Naive B cell (primary cell): ENCODE measurements at regions not wholly inside any gene's neighbourhood (a gene's known extent, or its start where the extent isn't known, plus 50 kb on each side); places are given as distances from the start of the nearest gene placed in this dataset.
"Not testable (repeated sequence)": the region's sequence is repeated elsewhere in the genome, so short reads cannot be mapped to it uniquely, and the experiment has no call there.

Experiments
- ATAC-seq, 2 donors: fragments of 150-1000 bp; cut with Tn5 transposase; 2 replicates each; pipeline ENCODE4 v1.10.0; 2021; ENCODE audit warnings: low read depth in 2 of 2, mild to moderate bottlenecking in 2 of 2, moderate library complexity in 2 of 2
- DNase-seq: peaks from one replicate; pipeline ENCODE4 v3.0.0; 2022
- H3K27ac Mint-ChIP-seq, 6 donors: one replicate each; pipeline ENCODE4 v1.8.0; 2020 to 2022; ENCODE audit warnings: mild to moderate bottlenecking in 6 of 6, mixed read lengths in 6 of 6, moderate library complexity in 5 of 6, inconsistent platforms in 2 of 6
- H3K27me3 Mint-ChIP-seq, 3 donors: one replicate each; pipeline ENCODE4 v1.8.0; 2021 to 2022; ENCODE audit warnings: mixed read lengths in 3 of 3, mild to moderate bottlenecking in 1 of 3
- H3K36me3 Mint-ChIP-seq, 2 donors: one replicate each; pipeline ENCODE4 v1.8.0; 2020 to 2022; ENCODE audit warnings: mixed read lengths in 2 of 2, inconsistent platforms in 1 of 2, mild to moderate bottlenecking in 1 of 2
- H3K4me1 Mint-ChIP-seq, 3 donors: one replicate each; pipeline ENCODE4 v1.8.0; 2020 to 2022; ENCODE audit warnings: mixed read lengths in 3 of 3, inconsistent platforms in 1 of 3, mild to moderate bottlenecking in 1 of 3, moderate library complexity in 1 of 3
- H3K4me3 Mint-ChIP-seq, 8 donors: one replicate each; pipeline ENCODE4 v1.8.0; 2020 to 2022; ENCODE audit warnings: mild to moderate bottlenecking in 8 of 8, mixed read lengths in 8 of 8, moderate library complexity in 8 of 8, inconsistent platforms in 2 of 8
- H3K9me3 Mint-ChIP-seq, 7 donors: one replicate each; pipeline ENCODE4 v1.8.0; 2020 to 2022; ENCODE audit warnings: mixed read lengths in 7 of 7, mild to moderate bottlenecking in 5 of 7, inconsistent platforms in 2 of 7, moderate library complexity in 1 of 7

DNA sequence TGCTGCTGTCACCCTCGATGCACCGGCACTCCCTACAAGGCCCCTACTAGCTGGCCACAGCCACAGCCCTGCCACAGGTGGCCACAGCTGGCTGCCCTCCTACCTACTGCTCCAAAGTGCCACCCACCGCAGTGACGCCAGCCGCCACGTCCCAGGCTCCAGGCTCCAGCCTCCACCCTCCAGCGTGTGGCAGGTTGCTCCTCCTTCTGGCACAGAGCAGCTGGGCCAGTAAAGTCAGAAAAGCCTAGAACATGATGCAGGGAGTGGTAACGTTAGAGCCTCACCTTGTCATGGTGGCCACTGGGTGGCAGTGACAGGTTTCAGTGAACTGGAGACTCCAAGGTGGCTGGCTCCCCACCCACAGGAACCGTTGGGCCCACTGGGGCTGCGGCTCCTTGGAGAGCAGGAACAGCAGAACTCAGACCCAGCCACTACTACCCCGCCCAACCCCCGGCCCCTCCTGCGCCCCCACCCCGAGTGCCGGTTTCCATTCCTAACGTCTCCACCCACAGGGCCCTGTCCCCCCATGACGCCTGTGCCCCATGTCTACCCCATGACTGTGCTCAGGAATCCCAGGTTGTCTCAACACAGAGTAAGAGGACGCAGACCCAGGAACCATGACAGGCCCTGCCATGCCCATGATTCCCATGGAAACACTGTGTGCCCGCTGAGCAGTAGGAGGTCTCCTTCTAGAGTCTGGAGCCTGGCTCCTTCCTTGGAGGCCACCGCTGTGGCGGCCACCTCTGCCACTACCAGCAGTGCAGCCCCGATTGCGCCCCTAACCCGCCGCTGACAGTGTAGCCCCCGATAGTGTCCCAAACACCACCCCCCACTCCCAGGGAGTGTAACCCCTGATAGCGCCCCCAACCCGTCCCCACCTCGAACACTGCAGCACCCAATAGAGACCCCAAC is 52.3 kb upstream of the ZNF33B start:
- ATAC-seq = no peak
- DNase-seq = no peak
- peak overlapping the region in 1 of 8 donors; percentile 62 for H3K4me3 Mint-ChIP-seq
- H3K27ac Mint-ChIP-seq = no peak overlapping the region
- H3K9me3 Mint-ChIP-seq = peaks cover 0 to 2% (median 0%) of the 10 kb centered on the region in 7 donors
- H3K4me1 Mint-ChIP-seq = no peaks in the 10 kb centered on the region
- H3K27me3 Mint-ChIP-seq = peaks cover 0 to 4% (median 0%) of the 10 kb centered on the region in 3 donors
- no peaks in the 10 kb centered on the region for H3K36me3 Mint-ChIP-seq

DNA sequence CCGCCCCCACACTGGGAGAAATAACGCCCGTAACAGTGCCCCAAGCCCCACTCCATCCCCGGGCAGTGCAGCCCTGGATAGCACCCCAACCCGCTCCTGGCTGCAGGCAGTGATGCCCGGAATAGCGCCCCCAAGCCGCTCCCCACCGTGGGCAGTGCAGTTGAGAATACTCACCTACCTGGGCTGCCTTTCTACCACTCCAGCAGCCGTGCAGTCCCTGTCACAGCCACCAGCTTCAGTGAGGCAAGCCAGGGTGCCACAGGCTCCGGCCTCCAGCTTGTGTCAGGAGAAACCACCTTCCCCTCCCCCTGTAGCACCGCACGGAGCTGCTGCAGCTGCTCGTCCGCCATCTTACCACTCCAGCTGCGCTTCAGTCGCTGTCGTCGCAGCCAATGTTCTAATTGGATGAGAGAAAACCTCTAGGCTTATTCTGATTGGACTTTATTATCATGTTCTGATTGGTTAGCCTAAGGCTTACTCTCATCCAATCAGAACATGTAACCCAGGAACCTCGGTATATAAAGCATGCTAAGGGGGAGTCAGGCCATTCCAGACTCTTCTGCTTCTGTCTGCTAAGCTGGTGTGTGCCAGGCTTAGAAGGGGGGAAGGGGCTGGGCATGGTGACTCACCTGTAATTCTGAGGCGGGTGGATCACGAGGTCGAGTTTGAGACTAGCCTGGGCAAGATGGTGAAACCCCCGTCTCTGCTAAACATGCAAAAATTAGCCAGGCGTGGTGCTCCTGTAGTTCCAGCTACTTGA is 53.2 kb upstream of the ZNF33B start:
- Mint-ChIP-seq H3K9me3 (peaks cover 0 to 2% (median 0%) of the 10 kb centered on the region in 7 donors), H3K4me1 (no peaks in the 10 kb centered on the region), H3K4me3 (no peak overlapping the region), H3K27ac (no peak overlapping the region), H3K27me3 (peaks cover 0 to 4% (median 0%) of the 10 kb centered on the region in 3 donors), H3K36me3 (no peaks in the 10 kb centered on the region)
- DNase-seq = no peak
- no peak for ATAC-seq

DNA sequence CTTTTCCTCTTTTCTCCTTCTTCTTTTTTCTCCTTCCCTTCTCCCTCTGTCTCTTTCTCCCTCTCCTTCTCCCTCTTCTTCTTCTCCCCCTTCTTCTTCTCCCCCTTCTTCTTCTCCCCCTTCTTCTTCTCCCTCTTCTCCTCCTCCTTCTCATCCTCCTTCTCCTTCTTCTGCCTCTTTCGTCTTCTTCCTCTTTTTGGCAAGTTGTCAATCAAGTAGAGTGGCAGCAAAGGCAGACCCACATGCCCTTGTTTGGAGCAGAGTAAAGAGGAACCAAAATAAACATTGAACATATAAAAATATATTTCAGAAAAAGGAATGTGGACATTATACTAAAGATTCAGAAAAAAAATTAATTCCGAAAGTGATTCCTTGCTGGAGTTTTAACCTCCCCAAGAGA is 59.6 kb upstream of the ZNF33B start:
- DNase-seq (no peak), ATAC-seq (no peak)
- Mint-ChIP-seq H3K27ac (no peak overlapping the region), H3K27me3 (peaks cover 14 to 29% (median 14%) of the 10 kb centered on the region in 3 donors), H3K4me1 (no peaks in the 10 kb centered on the region), H3K36me3 (no peaks in the 10 kb centered on the region), H3K4me3 (no peak overlapping the region), H3K9me3 (peaks cover 0 to 11% (median 0%) of the 10 kb centered on the region in 7 donors)

DNA sequence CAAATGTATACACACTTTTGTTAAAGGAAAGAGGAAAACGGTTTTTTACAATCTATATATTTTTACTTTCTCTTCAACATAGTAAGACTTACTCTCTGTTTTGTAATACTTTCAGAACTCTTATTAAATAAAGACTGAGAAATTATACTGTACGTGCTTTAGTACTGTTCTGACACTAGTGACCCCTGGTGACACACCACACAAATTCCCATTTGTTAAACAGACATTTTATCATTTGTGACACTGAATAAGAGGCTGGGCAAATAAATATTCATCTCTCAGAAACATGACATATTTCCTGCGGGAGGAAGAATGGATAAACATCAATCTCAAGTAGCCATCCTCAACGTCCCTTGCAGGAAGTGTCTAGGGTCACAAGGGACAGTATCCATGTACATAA is 68.9 kb upstream of the ZNF33B start:
- Mint-ChIP-seq H3K4me3 (no peak overlapping the region), H3K27ac (no peak overlapping the region), H3K4me1 (no peaks in the 10 kb centered on the region), H3K9me3 (peaks cover 0 to 2% (median 0%) of the 10 kb centered on the region in 7 donors), H3K27me3 (peaks cover 5 to 14% (median 8%) of the 10 kb centered on the region in 3 donors), H3K36me3 (no peaks in the 10 kb centered on the region)
- no peak for ATAC-seq
- DNase-seq = no peak

DNA sequence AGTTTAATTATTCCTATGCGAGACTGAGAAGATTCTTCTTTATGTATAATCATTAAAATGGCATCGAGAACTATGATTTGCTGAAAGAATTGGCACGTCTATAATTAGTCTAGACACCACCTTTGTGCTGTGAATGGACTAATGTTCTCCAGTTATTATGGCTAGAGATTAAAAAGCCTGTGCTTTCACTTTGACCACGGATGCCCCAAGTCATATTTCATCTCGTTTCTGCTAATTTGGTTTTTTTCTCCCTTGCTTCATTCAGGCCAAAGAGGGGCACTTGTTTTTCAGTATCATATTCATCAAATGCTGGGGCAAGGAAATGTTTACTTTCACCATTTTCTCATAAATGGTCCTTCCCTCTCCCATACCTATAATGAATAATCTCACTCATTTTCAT is 63.3 kb upstream of the BMS1 start:
- H3K36me3 Mint-ChIP-seq, H3K9me3 Mint-ChIP-seq, DNase-seq, ATAC-seq, H3K4me1 Mint-ChIP-seq, H3K4me3 Mint-ChIP-seq, H3K27ac Mint-ChIP-seq: not testable (repeated sequence)
- peaks cover 10 to 14% (median 11%) of the 10 kb centered on the region in 3 donors for H3K27me3 Mint-ChIP-seq

DNA sequence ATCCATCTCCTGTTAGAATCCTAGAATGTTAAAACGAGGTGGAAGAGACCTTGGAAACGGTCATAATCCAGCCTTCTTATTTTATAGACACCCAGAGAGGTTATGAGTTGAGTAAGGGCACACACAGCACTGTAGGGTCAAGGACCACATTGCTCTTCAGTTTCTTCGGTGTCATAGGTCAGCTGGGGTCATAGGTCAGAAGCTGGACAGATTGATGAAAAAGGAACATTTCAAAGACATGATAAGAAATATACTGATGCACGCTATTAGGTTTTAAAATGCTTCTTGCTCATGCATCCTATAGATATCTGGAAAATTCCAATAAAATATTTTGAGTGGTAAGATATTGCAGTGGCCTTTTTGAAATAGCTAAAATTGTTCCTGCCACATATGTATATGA is 60.0 kb upstream of the BMS1 start:
- Mint-ChIP-seq H3K4me3 (no peak overlapping the region), H3K27ac (no peak overlapping the region), H3K27me3 (peaks cover 6 to 15% (median 8%) of the 10 kb centered on the region in 3 donors), H3K4me1 (no peaks in the 10 kb centered on the region), H3K9me3 (peaks cover 0 to 1% (median 0%) of the 10 kb centered on the region in 7 donors), H3K36me3 (no peaks in the 10 kb centered on the region)
- DNase-seq (no peak), ATAC-seq (no peak)

DNA sequence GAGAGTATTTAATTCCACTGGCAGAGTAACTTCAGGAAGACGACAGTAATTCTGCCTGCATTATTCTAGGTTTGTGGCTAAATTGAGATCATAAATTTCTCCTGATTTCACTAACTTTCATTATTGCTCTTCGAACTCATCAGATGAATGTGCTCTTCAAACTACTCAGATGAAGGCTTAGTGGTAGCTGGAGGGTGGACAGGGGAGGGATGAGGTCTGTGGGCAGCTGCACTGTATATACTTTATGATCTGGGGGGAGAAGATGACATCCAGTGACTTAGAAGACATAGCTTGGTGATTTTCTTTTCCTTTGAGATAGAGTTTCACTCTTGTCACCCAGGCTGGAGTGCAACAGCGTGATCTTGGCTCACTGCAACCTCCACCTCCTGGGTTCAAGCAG is 59.0 kb upstream of the BMS1 start:
- not testable (repeated sequence) for H3K4me1 Mint-ChIP-seq, ATAC-seq, H3K4me3 Mint-ChIP-seq, DNase-seq, H3K27ac Mint-ChIP-seq, H3K36me3 Mint-ChIP-seq, H3K9me3 Mint-ChIP-seq
- peaks cover 0 to 10% (median 9%) of the 10 kb centered on the region in 3 donors for H3K27me3 Mint-ChIP-seq

DNA sequence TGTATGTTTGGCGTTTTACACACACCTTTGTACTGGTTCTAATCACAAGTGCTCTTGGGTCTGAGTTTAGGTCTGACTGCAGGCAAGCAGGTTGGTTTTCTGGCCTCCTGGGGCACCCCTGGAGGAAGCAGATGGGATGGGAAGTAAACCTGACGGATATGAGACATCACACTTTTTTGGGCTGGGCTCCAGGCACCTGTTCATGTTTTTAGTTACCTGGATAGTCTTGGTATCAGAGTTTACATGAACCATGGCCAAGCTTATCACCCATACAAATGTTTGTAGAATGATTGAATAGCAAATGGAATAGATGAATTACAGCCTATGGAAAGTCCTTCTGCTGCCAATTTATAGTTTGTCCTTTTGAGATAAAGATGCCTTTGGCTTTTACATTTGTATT is 57.9 kb upstream of the BMS1 start:
- not testable (repeated sequence) for H3K4me3 Mint-ChIP-seq, ATAC-seq, H3K9me3 Mint-ChIP-seq, H3K27ac Mint-ChIP-seq, DNase-seq, H3K4me1 Mint-ChIP-seq, H3K36me3 Mint-ChIP-seq
- peaks cover 0 to 10% (median 9%) of the 10 kb centered on the region in 3 donors for H3K27me3 Mint-ChIP-seq

DNA sequence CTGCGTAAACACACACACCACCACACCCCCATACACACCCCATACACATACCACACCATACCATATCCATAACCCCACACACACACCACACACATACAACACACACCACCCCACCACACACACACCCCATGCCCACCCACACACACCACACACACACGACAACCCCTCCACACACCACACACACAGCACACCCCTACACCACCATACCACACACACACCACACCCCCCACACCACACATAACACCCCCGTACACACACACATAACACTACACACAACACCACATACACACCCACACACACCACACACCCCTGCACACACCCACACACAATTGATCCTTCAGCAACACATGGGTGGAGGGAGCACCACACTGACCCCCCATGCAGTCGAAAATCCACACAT is 50.3 kb upstream of the BMS1 start:
- DNase-seq = no peak
- Mint-ChIP-seq H3K36me3 (no peaks in the 10 kb centered on the region), H3K27me3 (peaks cover 14 to 23% (median 21%) of the 10 kb centered on the region in 3 donors), H3K27ac (no peak overlapping the region), H3K4me3 (no peak overlapping the region), H3K9me3 (peaks cover 0 to 1% (median 0%) of the 10 kb centered on the region in 7 donors), H3K4me1 (no peaks in the 10 kb centered on the region)
- ATAC-seq = no peak
